Activated CD8-positive, alpha-beta memory T cell treated with anti-CD3 and anti-CD28 coated beads for 48 hours (primary cell): ENCODE measurements at regions not wholly inside any gene's neighbourhood (a gene's known extent, or its start where the extent isn't known, plus 50 kb on each side); places are given as distances from the start of the nearest gene placed in this dataset.

Source experiments
- DNase-seq, 3 experiments: peaks; one replicate each; pipeline ENCODE4 v3.0.0-alpha.2; 2020; ENCODE audit warnings: low read depth in 2 of 3, low spot score in 2 of 3

DNA sequence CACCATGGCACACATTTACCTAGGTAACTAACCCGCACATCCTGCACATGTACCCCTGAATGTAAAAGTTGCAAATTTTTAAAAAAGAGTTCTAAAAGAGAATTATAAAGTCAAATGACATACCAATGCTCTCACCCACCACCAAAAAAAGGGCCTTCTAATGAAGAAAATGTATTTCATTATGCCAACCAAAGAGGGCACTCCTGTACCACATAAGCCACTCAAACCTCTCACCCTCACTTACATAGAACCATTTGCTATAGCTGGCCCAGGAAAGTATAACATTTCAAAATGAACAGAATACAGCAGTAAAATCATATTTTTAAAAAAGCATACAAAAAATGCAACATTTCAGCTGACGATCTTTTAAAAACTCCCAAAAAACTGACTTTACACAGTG, 241.5 kb upstream of the PKDCC start:
- no peak for DNase-seq

DNA sequence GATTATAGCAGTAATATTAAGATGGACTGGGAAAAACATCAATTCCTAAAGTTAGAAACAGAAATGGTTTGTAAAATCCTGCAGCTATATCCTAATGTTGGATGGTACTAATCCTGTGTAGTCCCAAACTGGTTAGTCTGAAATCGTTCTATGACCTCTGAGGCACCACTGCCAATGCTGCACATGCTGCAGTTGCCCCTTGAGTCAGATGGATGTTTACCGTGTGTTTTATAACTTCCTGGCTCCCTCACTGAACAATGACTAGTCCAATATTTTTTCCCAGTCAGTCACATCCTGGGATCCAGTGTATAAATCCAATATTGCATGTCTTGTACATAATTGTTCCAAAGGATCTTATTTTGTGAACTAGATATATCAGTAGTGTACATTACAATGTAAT, 226.7 kb upstream of the PKDCC start:
- DNase-seq, result no peak

DNA sequence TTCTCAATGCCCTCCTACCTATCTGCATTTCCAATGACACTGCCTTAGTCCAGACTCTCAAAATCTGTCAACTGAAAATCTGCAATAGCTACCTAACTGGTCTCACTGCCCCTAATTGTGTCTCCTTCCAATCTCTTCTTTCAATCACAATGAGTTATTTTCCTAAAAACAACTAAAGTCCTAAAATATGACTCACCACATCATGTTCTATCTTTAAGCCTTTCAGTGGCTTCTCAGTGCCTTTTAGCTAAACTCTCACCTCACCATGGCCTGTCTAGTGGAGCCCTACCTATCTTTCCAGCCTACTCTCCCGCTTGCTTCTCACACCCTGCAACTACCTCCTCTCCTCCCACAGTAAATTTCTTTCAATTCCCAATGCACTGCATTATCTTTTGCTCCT, 220.9 kb upstream of the PKDCC start:
- DNase-seq, result no peak

DNA sequence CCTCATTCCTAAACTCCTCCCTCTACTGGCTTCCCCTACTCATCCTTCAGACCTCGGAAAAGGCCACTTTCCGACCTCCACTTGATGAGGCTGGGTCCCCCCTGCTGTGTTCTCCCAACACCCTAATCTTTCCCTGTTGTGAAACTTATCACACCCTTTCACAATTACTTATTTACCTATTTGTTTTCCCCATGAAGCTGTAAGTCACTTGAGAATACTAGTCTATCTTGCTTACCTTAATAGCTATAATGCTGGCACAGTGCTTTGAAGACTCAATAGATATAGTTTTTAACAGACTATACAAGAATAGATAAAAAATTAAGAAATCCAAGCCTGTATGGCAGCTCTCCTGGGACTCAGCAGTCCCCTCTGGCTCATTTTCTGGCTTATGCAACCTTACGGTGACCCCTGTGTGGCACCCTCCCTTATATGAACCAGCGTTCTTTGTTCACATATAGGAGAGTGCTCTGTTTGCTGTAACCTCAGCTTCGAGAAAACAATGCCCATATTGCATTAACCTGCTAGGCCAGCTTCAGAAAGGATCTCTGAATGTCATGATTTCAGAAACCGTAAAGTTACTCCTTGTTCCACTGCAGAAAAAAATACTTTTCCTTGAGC, 220.4 kb upstream of the PKDCC start:
- DNase-seq, result no peak

DNA sequence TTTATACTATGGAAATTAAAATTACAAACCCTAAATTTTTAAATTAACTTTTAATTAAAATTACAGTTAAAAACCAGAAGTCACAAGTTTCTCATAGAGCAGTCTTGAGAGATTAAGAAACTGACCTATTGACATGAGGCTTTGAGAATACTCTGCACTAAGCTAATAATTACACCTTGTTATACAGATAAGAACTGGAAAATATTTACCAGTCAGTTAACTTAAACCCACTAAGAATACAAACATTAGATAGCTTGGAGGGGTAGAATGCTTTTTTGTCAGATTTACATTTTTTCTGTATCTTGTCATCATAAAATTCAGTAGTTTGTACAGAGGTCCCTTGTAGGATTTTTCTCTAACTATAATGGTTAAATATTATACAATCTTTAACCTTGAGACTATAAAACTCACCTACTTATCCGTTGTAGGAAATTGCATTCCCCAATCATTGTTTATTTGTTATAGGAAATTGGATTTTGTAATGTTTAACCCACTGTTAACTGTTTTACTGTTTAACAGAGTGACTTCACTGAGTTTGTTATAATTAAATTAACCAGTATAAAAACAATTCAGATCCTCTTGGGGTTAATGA, 219.7 kb upstream of the PKDCC start:
- no peak for DNase-seq

DNA sequence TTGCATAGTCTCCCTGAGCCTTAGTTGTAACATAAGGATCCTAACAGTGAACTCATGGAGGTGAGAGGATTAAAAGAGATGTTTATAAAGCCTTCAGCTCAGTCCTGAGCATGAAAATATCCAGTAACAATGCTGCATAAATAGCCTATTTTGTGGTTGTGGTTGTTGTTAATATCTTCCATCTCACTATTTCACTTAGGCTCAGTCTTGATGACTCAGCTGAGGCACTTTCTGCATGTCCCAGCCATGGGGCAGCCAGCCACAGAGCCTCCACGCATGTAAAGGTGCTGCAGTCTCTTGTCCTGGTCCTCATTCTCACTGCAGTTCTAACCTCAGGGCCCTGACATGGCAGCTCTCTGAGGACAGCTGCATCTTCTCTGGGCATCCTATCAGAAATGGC, 218.8 kb upstream of the PKDCC start:
- DNase-seq, result no peak

DNA sequence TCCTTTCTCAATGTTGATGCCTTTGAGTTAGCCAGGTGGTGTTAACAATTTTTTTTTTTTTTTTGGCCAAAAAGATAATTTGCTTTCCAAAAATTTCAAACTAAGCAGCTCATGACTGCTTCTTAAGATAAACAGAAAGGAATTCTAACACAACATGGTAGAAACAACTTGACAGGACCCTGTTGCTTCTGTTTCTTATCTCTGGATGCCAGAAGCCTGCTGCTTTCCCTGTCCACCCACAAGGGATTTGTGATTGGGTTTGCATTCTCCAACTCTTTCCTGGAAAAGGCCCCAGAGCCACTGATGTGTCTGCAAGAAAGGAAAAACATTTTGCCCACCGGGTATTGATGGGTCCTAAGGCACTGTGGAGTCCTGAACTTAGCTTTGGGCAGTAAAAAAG, 217.2 kb upstream of the PKDCC start:
- no peak for DNase-seq

DNA sequence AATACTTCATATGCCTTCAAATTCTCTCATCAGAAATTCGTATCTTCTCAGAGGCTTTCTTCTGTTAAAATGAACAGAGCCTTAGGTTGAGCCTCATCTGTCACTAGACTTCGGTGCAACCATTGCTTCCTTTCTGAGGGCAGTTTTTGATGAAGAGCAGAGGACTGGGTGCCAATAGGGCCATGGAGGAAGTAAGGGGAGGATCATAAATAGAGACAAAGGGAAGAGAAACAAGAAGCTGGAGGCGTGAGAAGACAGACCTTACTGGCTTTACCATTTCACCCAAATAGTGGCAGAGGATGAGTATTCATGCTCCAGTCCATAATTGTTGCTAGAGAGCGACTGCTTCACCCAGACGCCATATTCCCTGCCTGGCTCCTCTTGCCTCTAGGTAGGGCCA, 215.6 kb upstream of the PKDCC start:
- DNase-seq, result no peak

DNA sequence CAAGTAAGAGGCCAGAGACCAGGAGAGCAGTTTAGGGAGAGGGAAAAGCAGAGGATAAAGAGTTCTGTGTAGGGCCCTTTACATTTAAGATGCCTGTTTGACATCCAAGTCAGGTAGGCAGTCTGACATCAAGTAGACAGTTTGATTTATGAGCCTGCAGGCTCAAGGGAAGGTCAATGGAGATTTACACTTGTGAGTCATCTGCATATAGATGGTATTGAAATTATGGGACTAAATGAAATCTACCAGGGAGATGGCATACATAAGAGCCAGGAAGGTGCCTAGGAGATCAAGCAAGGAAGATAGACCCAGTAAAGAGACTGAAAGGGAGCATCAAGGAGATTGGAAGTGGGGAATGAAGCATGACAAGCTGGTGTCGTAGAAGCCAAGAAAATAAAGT, 212.4 kb upstream of the PKDCC start:
- DNase-seq, result no peak

DNA sequence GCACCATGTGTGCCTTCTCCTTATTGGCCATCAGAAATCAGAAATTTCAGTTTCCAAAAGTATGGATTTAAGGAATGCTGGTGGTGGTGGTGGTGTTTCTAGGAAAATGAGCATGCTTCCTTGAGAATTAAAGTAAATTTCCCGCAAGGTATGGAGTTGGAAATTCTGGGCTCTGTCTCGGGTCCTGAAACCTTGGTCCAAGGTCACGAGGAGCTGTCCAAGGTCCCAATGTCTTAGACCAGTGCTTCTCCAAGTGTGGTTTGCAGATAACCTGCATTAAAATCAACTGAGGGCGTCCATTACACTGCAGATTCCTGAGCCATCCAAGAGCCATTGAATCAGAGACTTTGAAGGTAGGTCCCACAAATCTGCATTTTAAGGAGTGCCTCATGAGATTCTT, 210.9 kb upstream of the PKDCC start:
- DNase-seq, result no peak

DNA sequence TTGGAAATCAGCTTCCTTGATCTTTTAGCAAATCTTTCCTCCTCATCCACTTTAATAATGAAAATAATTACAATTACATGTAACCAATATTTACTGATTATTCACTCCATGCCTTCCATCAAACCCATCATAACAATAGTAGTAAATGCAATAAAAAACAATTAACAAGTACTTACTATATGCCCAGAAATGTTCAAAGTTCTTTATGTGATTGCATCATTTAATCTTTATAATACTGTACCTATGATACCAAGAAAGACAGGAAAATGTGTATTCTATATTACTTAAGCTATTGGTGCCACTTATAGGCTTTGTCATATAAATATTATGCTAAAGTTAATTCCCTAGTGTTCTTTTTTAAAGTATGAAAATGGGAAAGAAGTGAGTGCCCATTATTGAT, 210.2 kb upstream of the PKDCC start:
- DNase-seq, result no peak

DNA sequence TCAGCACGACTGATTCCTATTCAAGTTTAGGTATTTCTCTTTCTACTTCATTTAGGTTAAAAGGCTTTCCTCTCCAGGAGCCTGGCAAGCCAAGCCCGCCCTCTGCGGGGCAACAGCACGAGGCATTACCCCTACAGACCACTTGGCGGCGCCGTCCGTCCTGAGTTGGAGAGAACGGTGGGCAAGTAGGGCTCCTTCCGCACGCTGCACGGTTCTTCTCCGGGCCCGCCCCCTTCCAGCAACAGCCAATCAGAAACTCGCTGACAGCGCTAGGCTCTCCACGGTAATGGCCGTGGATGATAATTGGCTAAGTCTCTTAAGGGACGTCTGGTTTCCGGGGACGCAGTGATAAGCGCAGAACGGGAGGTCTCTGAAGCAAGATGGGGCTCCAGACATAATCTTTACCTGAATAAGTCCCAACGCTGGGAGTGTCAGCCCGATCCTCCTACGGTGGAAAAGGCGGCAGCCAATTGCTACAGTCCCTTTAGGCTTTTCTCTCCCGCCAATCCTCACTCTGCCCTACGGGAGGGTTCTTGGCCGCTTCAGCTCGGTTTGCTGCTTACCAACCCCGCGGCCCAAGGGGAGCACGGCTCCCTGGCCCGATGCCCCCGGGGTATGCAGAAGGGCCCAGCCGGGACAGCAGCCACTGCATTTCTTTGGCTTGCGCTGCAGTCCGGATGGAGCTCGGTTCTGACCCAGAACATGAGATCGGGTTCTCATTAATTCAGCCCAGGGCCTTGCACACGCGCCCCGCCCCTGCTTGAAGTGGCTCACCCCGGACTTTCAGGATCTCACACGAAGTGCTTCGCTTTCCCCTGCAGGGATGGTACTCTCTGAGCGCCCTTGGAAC, 206.9 kb upstream of the PKDCC start:
- peak; percentile 88 to 91 (median 90) for DNase-seq

DNA sequence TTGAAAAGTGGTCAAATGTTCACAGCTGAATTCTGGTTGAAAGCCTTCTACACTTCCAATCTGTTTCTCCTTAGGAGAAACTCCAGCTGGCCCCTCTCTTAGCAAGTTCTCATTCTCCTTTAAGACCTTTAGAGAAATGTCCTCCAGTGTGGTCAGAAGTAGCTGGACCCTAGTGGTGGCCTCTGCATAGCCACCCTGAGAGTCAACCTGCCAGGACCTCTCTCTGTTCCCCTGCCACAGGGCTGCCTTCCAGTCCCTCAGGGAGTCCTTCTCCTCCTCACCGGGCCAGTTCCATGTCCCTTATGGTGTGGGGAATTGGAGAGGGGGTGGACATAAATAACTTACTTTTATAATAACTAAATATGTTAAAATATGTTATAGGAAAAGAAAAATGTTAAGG, 200.9 kb upstream of the PKDCC start:
- no peak for DNase-seq

DNA sequence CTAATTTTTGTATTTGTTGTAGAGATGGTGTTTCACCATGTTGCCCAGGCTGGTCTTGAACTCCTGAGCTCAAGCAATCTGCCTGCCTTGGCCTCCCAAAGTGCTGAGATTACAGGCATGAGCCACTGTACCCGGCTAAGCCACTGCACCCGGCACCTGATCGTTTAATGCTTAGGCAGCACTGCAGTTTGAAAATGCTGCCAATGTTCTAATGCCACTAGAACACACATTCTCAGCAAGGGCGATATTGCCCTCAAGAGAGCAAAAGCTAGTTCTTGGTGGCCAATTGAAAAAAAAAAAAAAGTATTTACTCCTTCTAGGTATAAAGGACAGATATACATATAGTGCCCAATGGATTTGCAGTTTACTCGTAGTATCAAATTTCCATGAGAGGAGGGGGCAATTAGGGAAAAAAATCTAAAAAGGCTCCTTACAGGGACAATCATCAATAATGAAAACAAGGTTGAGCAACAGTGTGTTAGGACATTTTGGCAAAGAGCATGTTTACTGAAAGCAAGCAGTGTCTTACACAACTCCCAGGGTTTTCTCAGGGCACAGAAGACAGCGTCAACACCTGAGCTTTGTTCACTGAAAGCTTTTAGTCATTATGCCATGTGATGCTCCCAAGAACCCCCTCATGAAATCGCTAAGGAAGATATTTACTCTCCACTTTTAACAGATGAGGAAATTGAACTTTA, 199.9 kb upstream of the PKDCC start:
- no peak for DNase-seq

DNA sequence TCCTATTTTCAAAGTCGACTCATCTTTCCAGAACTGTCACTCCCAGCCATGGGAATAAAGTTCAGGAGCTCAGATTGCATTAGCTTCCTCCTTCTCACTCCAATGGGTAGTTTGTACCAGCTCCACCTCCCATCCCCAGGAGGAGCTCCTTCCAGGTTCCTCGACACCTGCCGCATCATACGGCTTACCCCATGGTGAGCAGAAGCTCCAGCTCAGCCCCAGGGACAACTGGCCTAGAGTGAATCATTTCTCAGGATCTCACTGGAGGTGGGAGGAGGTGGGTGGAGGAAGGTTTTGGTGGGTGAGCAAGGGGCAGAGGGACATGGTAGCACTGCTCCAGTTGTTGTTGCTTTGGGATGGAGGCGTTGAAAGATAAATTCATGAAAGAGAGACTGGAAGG, 196.3 kb upstream of the PKDCC start:
- no peak for DNase-seq

DNA sequence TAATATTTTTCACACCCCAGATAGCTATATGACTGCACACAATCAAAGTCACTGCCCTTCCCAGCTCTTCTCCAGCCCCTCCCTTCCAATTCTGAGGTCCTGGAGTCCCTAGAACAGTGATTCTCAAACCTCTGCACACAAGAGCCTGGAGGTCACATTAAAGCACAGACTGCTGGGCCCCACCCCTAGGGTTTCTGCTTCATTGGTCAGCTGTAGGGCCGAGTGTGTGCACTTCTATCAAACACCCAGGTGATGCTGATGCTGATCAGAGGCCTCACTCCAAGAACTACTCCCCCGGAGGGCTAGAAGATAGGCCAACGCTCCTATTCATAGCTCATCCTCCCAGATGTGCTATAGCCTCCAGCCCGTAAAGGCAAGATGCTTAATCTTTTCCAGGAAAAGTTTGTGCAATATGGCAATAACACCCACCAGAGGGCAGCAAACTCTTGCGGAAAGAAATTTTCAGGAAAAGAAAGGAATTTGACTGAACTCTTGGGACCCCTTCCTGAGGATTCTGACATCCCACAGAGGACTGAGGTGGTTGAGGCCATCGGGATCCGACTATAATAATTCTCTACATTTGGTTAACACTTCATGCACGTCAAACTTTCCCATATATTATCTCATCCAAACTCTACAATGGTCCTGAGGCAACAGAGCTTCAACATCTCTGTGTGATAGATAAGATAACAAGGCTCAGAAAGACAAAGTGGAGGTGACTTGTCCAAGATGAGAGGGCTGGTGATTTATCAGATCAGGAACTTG, 194.2 kb upstream of the PKDCC start:
- DNase-seq, result no peak

DNA sequence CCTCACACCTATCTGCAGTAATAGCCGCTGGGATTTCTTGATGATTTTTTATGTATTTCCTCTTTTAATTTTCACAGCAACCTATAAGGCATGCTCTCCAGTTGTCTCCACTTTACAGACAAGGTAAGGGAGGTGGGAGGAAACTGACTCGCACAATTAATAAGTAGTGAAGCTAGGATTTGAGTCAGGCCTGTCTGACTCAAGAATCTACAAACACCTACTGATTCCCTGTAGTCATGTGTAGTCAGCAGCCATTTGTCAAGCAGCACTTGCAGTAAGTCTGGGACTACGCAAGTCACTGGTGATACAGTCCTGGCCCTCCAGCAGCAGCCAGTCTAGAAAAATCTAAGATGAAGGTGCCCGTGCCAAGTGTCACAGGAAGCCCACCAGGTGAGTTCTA, 193.6 kb upstream of the PKDCC start:
- no peak for DNase-seq

DNA sequence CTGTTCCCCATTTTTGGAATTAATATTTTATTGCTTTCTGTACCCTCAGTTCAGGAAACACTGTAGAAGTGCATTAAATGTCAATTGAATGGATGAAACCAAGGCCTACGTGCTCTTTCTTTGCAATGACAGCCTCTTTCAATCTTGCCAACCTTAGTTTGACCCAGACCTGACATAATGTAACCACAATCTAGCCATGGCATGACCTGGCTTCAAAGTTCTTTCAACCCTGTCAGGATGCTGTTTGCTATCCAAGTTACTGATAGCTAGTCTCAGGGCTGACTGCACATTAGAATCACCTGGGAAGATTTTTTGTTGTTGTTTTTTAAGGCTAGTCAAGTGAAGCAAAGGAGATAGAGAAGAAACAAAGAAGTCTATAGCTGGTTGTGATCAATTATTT, 190.9 kb upstream of the PKDCC start:
- no peak for DNase-seq

DNA sequence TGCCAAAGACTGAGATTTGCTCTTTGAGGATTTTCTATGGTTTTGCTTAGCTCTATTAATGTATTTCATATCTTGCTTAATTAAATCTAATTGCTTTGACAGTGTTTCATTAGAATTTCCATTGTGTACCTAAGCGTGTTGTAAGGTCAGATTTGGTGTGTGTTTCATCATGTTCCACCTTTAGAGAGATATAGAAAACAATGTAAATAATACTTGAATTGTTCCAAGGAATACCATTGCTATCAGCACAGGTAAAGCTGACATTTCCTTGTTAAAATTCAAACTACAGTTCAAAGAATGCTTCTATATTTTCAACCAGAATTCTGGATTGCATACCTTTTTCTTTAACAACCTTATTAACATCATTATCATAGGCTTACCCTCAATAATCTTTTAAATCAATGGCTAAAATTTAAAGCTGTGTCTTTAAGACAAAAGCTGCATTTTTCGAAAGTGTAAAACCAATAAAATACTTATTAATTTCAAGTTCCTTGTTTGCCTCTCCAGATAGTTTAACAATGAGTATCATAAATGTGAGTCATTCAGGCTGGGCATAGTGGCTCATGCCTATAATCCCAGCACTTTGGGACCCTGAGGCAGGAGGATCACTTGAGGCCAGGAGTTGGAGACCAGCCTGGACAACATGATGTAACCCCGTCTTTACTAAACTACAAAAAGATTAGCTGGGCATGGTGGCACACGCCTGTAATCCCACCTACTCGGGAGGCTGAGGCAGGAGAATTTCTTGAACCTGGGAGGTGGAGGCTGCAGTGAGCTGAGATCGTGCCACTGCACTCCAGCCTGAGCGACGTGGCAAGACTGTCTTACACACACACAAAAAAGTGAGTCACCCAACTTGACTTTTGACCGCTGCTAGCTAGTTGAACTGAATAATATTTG, 188.0 kb upstream of the PKDCC start:
- DNase-seq, result no peak

DNA sequence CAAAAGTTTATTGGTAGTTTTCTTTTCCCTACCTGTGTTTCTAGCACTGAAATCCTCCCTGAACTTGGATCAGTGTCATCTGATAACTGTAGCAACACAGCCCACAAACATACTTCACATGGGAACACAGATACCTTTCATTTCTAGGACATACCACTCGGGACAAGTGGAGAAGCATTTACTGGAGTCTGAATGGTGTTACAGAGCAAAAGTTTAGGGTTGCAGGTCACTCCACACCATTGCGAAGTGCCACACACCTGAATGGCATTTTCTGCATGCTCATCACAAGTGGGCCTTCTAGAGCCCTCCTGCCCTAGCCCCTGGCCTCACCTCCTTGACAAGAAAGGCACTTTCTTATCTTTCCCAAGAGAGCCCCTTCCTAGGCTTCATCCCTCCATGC, 184.8 kb upstream of the PKDCC start:
- no peak for DNase-seq
